Coronary artery (tissue), 2 donors: ENCODE measurements at regions not wholly inside any gene's neighbourhood (a gene's known extent, or its start where the extent isn't known, plus 50 kb on each side); places are given as distances from the start of the nearest gene placed in this dataset.

Experiments used
- DNase-seq: peaks from one replicate; pipeline ENCODE4 v3.0.0-alpha.2; 2017; ENCODE audit warnings: low spot score
- H3K27ac ChIP-seq, 2 donors: fragments of 200-600 bp; sonication (generic); one replicate each; pipeline ENCODE4 v1.5.1; 2016 to 2019
- H3K4me3 ChIP-seq: fragments of 200-600 bp; sonication (generic); 2 replicates; pipeline ENCODE4 v1.5.1; 2016; ENCODE audit warnings: mild to moderate bottlenecking, moderate library complexity
- TF ChIP-seq, protein P1 (sequence below): fragments of 200-600 bp; sonication (generic); IDR thresholded peaks from one replicate; pipeline ENCODE4 v1.5.1; 2019; ENCODE audit warnings: antibody characterized with exemption

GRCh38 chr6:40331545-40331944, 255.6 kb downstream of the LRFN2 start:
- DNase-seq = no peak
- TF ChIP-seq, protein P1, sequence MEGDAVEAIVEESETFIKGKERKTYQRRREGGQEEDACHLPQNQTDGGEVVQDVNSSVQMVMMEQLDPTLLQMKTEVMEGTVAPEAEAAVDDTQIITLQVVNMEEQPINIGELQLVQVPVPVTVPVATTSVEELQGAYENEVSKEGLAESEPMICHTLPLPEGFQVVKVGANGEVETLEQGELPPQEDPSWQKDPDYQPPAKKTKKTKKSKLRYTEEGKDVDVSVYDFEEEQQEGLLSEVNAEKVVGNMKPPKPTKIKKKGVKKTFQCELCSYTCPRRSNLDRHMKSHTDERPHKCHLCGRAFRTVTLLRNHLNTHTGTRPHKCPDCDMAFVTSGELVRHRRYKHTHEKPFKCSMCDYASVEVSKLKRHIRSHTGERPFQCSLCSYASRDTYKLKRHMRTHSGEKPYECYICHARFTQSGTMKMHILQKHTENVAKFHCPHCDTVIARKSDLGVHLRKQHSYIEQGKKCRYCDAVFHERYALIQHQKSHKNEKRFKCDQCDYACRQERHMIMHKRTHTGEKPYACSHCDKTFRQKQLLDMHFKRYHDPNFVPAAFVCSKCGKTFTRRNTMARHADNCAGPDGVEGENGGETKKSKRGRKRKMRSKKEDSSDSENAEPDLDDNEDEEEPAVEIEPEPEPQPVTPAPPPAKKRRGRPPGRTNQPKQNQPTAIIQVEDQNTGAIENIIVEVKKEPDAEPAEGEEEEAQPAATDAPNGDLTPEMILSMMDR = no peak
- H3K4me3 ChIP-seq = no peak overlapping the region
- H3K27ac ChIP-seq = no peak overlapping the region

DNA sequence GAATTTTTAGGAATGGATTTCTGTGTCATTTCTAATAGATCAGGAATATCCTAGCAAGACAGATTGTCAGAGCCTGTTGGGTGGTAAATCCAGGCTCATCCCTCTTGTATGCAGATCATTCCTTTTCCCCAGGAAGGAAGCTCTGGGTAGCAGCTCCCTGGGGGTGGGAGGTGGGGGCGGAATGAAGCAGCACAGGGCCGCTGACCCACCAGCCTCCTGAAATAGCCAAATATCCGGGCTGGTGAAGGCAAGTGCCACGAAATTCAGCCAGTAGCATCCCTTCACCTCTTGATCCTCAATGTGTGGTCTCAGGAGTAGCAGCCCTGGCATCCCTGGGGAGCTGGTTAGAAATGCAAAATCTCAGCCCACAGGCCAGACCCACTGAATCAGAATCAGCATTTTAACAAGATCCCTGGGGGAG, 256.9 kb downstream of the LRFN2 start:
- no peak for DNase-seq
- no peak overlapping the region for H3K27ac ChIP-seq
- TF ChIP-seq, protein P1 = no peak
- H3K4me3 ChIP-seq = no peak overlapping the region

- no peak for DNase-seq
- Histone ChIP-seq H3K27ac (no peak overlapping the region), H3K4me3 (no peak overlapping the region)
- TF ChIP-seq, protein P1 = no peak
These were observed 258.1 kb downstream of the LRFN2 start for GRCh38 chr6:40328986-40329545.

DNA sequence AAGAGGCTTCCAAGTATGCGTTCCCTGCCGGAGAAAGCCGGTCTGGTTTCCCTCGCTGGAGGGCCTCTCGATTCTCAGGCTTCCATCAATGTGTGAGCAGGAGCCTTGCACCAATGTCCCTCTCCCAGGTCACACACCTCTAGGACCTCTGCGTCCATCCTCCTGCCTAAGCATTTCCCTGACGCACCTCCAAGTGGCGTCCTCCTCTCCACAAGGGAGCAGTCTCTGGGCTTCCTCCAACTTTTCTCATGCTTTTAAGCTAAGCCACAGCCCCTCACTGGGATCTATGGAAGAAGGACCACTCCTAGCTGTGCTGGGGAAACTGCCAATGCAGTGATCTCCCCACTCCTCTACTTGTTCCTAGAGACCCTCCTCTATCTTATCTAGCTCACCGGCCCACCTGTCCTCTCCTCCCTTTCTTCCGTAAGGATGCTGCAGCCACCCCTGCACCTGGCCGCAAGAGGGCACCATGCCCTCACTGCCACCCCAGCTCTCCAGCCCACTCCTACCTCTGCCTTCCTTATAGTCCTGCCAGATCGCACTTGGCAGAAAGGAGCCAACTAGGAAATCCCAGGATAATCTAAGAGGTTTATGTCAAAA, 258.7 kb downstream of the LRFN2 start:
- TF ChIP-seq, protein P1 = no peak
- DNase-seq = no peak
- Histone ChIP-seq H3K27ac (no peak overlapping the region), H3K4me3 (no peak overlapping the region)

DNA sequence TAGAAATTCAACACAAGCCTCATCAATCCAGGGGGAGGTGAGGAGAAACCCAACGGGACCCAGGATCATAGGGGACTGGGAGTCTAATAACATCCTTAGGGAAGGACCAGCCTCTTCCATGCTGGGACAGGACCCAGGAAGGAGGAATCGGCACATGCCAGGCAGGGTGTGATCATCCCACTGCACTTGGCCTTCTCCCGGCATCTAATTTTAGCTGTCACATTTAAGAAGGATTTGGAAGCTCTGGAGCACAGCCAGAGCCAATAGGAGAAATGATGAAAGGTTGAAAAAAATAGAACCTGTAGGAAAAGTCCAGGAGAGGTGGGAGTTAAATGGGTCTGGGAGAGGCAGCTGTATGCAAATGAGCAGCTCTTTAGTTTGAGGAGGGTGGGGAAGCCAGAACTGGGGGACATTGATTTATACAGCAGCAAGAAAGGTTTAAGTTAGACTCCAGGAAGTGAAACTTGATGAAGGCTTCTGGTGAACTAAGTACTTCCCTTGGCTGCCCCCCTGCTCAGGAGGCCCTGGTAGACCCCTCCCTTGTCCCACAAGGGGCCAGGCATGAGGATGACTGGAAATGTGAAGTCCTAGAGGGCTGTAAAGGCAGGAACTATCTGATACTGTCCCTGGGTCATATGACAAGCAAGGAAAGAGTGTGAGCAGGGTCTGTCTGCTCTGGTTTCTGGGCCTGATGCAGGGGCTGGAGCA, 260.3 kb downstream of the LRFN2 start:
- H3K27ac ChIP-seq = no peak overlapping the region
- DNase-seq = no peak
- H3K4me3 ChIP-seq = no peak overlapping the region
- TF ChIP-seq, protein P1 = no peak

GRCh38 chr6:40325791-40326190, 261.4 kb downstream of the LRFN2 start:
- H3K27ac ChIP-seq = no peak overlapping the region
- no peak overlapping the region for H3K4me3 ChIP-seq
- TF ChIP-seq, protein P1 = no peak
- no peak for DNase-seq

DNA sequence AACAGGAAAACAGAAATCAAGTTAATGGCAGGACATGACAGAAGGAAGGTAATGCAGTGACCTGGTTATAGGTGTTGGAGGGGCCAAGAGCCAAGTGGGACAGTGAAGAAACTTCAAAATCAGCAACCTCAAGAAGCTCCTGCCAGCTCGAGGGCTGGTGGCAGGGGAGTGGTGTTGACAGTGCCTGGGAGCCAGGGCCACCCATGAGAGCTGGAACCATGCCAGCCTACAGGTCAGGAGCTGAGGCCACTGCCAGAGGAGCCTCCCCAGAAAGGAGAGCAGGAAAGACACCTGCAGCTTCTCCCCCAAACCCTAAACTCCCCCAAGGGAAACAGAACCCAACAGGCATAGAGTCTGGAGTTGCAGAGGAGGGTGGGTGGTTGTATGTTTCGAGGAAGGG, 262.1 kb downstream of the LRFN2 start:
- TF ChIP-seq, protein P1 = no peak
- H3K27ac ChIP-seq = no peak overlapping the region
- no peak for DNase-seq
- H3K4me3 ChIP-seq = no peak overlapping the region
